Testis (tissue), 2 donors: ENCODE measurements at regions not wholly inside any gene's neighbourhood (a gene's known extent, or its start where the extent isn't known, plus 50 kb on each side); places are given as distances from the start of the nearest gene placed in this dataset.

Experiments used
- CTCF ChIP-seq, 3 experiments: fragments of 450-650 bp in 2 of 3; fragments of 200-600 bp in 1 of 3; sonication (generic) in 1 of 3; IDR thresholded peaks; one replicate each; pipeline ENCODE4 v1.5.1; 2016 to 2019; ENCODE audit warnings: antibody characterized with exemption in 3 of 3, mild to moderate bottlenecking in 2 of 3, moderate library complexity in 1 of 3
- POLR2A ChIP-seq: fragments of 450-650 bp; IDR thresholded peaks from one replicate; pipeline ENCODE4 v1.6.1; 2017; ENCODE audit warnings: antibody characterized with exemption, mild to moderate bottlenecking, moderate library complexity

GRCh38 chr10:123249894-123250293, 95.7 kb downstream of the BUB3 start:
- TF ChIP-seq POLR2A (no peak), CTCF (IDR thresholded peaks at IDR 0.05) (no peak)
